HFFc6 (cell line): ENCODE measurements at regions not wholly inside any gene's neighbourhood (a gene's known extent, or its start where the extent isn't known, plus 50 kb on each side); places are given as distances from the start of the nearest gene placed in this dataset.

Experiments
- DNase-seq: peaks from one replicate; pipeline ENCODE4 v3.0.0-alpha.2; 2018
- H3K27ac Mint-ChIP-seq: 2 replicates; pipeline ENCODE4 v1.8.0; 2020; ENCODE audit warnings: mild to moderate bottlenecking, mixed read lengths
- H3K27me3 Mint-ChIP-seq: 2 replicates; pipeline ENCODE4 v1.8.0; 2021; ENCODE audit warnings: mild to moderate bottlenecking, moderate library complexity, mixed read lengths; ENCODE audit not compliant: insufficient read depth
- H3K36me3 Mint-ChIP-seq: 2 replicates; pipeline ENCODE4 v1.8.0; 2021; ENCODE audit warnings: low read depth, mixed read lengths
- H3K4me1 Mint-ChIP-seq: 2 replicates; pipeline ENCODE4 v1.8.0; 2020; ENCODE audit warnings: low read depth, mixed read lengths
- H3K4me3 Mint-ChIP-seq: 2 replicates; pipeline ENCODE4 v1.8.0; 2020; ENCODE audit warnings: mild to moderate bottlenecking, moderate library complexity, mixed read lengths
- H3K9me3 Mint-ChIP-seq: 2 replicates; pipeline ENCODE4 v1.8.0; 2020; ENCODE audit warnings: mild to moderate bottlenecking, mixed read lengths
- TF ChIP-seq, protein P1 (sequence below): fragments of 200-600 bp; sonication (generic); IDR thresholded peaks from 2 replicates; pipeline ENCODE4 v1.5.0; 2021; ENCODE audit warnings: antibody characterized with exemption, mild to moderate bottlenecking

DNA sequence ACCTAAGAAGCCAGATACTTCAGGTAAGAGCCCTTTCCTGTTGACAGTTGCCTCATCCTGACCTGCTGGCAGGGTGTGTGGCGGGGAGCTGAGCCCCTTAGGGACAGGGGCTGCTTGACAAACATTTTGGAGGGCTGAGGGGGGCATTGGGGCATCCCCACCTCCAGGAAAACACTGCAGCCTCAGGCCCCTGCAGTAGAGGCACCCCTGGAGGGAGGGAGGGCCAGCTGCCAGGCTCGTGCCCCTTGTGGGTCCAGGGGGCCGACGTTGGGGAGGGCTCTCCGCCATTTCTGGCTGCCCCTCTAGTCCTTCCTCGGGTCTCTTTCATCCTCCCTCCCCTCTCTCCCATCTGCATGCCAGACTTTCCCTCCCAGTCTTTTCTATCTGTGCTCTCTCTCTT, 177.3 kb downstream of the RPS24 start:
- TF ChIP-seq, protein P1, sequence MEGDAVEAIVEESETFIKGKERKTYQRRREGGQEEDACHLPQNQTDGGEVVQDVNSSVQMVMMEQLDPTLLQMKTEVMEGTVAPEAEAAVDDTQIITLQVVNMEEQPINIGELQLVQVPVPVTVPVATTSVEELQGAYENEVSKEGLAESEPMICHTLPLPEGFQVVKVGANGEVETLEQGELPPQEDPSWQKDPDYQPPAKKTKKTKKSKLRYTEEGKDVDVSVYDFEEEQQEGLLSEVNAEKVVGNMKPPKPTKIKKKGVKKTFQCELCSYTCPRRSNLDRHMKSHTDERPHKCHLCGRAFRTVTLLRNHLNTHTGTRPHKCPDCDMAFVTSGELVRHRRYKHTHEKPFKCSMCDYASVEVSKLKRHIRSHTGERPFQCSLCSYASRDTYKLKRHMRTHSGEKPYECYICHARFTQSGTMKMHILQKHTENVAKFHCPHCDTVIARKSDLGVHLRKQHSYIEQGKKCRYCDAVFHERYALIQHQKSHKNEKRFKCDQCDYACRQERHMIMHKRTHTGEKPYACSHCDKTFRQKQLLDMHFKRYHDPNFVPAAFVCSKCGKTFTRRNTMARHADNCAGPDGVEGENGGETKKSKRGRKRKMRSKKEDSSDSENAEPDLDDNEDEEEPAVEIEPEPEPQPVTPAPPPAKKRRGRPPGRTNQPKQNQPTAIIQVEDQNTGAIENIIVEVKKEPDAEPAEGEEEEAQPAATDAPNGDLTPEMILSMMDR, result no peak
- H3K27me3 Mint-ChIP-seq, result peaks cover 5% of the 10 kb centered on the region; the same call in 1 of the 2 replicates

DNA sequence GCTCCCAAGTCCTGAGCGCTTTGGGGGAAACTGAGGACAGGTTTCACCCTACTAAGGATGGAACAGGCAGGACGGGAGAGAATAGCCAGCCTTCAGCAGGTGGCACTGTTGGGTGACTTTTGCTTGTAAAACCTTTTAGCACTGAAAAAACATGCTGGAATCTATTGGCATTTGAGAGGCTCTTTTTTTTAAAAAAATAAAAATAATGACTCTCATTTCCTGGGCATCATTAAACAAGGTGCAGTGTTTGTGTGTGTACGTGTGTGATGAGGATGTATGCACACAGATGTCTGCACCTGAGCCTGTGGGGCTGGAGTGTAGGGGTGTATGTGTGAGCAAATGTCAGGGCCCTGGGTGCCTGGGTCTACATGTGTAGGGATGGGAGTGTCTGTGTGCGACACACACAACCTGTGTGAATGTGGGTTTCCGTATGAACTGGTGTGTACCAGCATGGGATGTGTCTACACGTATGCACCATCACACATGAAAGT, 177.9 kb downstream of the RPS24 start:
- no peak overlapping the region for H3K4me3 Mint-ChIP-seq
- DNase-seq, result peak; percentile 60
- no peaks in the 10 kb centered on the region for H3K9me3 Mint-ChIP-seq
- peak overlapping the region; percentile 47 for H3K27ac Mint-ChIP-seq
- H3K27me3 Mint-ChIP-seq, result peaks cover 5% of the 10 kb centered on the region; the same call in 1 of the 2 replicates
- TF ChIP-seq, protein P1, result peak; percentile 85
- H3K36me3 Mint-ChIP-seq, result no peaks in the 10 kb centered on the region
- H3K4me1 Mint-ChIP-seq, result peaks cover 44% of the 10 kb centered on the region

More for the DNA sequence above, 177.3 kb downstream of the RPS24 start:
- Mint-ChIP-seq H3K9me3 (no peaks in the 10 kb centered on the region), H3K4me1 (peaks cover 39% of the 10 kb centered on the region), H3K4me3 (no peak overlapping the region), H3K27ac (no peak overlapping the region), H3K36me3 (no peaks in the 10 kb centered on the region)
- DNase-seq, result no peak

DNA sequence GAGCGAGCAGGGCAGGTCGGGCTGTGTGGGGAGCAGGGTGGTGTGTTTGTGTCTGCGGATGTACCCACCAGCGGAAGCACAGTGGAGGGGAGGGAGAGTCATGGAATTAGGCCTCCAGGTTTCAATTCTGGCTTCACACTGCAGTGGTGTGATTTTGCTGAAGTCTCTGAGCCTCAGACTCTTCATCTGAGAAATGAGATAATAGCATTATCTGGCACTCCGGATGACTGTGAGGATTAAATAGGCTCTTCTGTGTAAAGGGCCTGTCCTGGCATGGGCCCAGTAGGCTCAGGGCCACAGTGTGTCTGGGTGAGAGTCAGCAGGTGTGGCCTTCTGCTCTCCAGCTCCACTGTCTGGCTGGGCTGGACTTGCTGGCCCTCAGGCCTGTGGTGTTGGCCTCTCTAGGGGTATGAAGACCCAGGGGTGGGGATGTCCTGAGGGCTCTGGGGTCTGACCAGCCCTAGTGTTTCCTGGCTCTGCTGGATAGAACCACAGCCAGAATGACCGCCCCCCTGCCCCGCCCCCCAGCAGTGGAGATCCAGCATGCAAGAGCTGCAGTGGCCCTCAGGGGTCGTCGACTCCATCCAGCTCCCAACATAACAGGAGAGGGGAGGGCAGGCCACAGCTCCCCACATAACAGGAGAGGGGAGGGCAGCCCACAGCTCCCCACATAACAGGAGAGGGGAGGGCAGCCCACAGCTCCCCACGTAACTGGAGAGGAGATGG, 178.6 kb downstream of the RPS24 start:
- peaks cover 5% of the 10 kb centered on the region; the same call in 1 of the 2 replicates for H3K27me3 Mint-ChIP-seq
- DNase-seq, result no peak
- peak overlapping the region; percentile 47 for H3K27ac Mint-ChIP-seq
- no peaks in the 10 kb centered on the region for H3K36me3 Mint-ChIP-seq
- H3K4me3 Mint-ChIP-seq, result no peak overlapping the region
- H3K9me3 Mint-ChIP-seq, result no peaks in the 10 kb centered on the region
- peaks cover 38% of the 10 kb centered on the region for H3K4me1 Mint-ChIP-seq
- TF ChIP-seq, protein P1, result no peak

DNA sequence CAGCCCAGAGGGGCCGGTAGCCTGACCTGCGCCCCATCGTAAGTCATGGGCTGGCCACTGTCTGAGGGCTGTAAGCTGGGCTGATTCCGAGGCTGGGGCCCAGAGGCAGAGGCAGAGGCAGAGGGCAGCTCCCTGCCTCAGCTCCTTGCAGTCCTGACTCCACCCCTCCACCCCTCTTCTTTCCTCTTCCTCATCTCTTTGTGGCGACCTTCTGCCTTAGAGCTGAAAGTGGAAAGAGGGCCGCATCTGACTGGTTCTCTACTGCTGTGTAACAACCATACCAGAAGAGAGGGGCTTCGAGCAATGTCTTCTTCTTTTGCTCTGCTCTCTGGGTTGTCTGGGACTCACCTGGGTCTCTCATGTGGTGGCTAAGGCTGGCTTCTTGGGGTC, 179.1 kb downstream of the RPS24 start:
- TF ChIP-seq, protein P1, result no peak
- peaks cover 35% of the 10 kb centered on the region for H3K4me1 Mint-ChIP-seq

DNA sequence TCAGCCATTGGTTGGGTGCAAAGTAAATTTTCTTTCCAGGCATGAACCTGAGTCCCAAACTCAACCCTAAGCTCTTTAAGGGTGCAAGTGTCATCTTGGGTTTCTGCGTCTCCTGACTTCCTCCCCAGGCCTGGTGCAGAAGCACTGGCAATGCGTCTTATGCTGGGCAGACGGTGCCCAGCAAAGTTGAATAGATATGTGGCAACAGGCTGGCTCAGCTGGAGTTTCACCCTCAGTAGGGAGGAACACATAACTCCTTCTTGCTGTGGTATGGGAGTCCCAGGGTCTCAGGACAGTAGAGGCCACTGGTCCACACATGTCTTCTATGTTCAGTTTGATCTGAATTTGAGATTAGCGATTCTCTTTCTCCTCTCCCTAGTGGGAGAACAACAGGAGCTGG, 181.3 kb downstream of the RPS24 start:
- TF ChIP-seq, protein P1, result no peak
- H3K27ac Mint-ChIP-seq, result peak overlapping the region; percentile 70; the same call in 1 of the 2 replicates
- peaks cover 9% of the 10 kb centered on the region for H3K9me3 Mint-ChIP-seq
- no peak for DNase-seq
- H3K4me3 Mint-ChIP-seq, result no peak overlapping the region
- H3K27me3 Mint-ChIP-seq, result peaks cover 5% of the 10 kb centered on the region
- peaks cover 4% of the 10 kb centered on the region for H3K36me3 Mint-ChIP-seq
- peaks cover 36% of the 10 kb centered on the region for H3K4me1 Mint-ChIP-seq

More for the DNA sequence above, 179.1 kb downstream of the RPS24 start:
- no peak for DNase-seq
- H3K4me3 Mint-ChIP-seq, result no peak overlapping the region
- no peak overlapping the region for H3K27ac Mint-ChIP-seq
- no peaks in the 10 kb centered on the region for H3K9me3 Mint-ChIP-seq
- H3K27me3 Mint-ChIP-seq, result peaks cover 5% of the 10 kb centered on the region; the same call in 1 of the 2 replicates
- H3K36me3 Mint-ChIP-seq, result no peaks in the 10 kb centered on the region
